K562 (cell line): ENCODE measurements at regions not wholly inside any gene's neighbourhood (a gene's known extent, or its start where the extent isn't known, plus 50 kb on each side); places are given as distances from the start of the nearest gene placed in this dataset.

Experiments used
- ATAC-seq: fragments of 200-7000 bp; cut with Tn5 transposase; 3 replicates; pipeline ENCODE4 v1.9.1; 2020; ENCODE audit warnings: moderate library complexity
- BruUV-seq: library from RNA; stranded (reverse); fragments of 400-500 nt; replicated peaks from 2 replicates; lab custom pipeline; 2021; lab: Mats Ljungman, UMichigan
- CTCF ChIA-PET: fragments of 300-600 bp; formaldehyde crosslinking; extraction: SDS; loops from one replicate; lab custom pipeline; 2021; ENCODE audit warnings: low intra/inter-chr PET ratio; lab: Yijun Ruan, JAX
- POLR2A ChIA-PET: fragments of 300-600, 350-650 bp; sonication (Branson Sonifier 250); formaldehyde crosslinking; extraction: SDS; loops from one replicate; lab custom pipeline; 2021; ENCODE audit warnings: antibody characterized with exemption, inconsistent platforms; lab: Yijun Ruan, JAX
- DNase-seq, 4 experiments: peaks; one replicate each; pipeline versions ENCODE4 v3.0.0 to v3.0.0-alpha.2; 2011 to 2018; ENCODE audit warnings: low spot score in 3 of 4, mixed read lengths in 3 of 4; ENCODE audit errors: extremely low read depth in 1 of 4
- FAIRE-seq: peaks from 2 replicates; lab custom pipeline; 2011; peaks lifted over from hg19 to GRCh38; lab: Jason Lieb, UNC
- H2AFZ ChIP-seq: 2 replicates; pipeline ENCODE4 v1.6.0; 2011; ENCODE audit warnings: low read depth, low read length, control low read depth, inconsistent platforms
- H3K27ac ChIP-seq: fragments of 200-600 bp; 3 replicates; pipeline ENCODE4 v1.8.0; 2011; ENCODE audit warnings: low read depth, mild to moderate bottlenecking, control low read depth, inconsistent platforms, low read length, moderate library complexity, mixed read lengths; ENCODE audit errors: extremely low read depth
- H3K27me3 ChIP-seq, 2 experiments: fragments of 300-600 bp in 1 of 2; 2 replicates in 1 of 2; 3 replicates in 1 of 2; pipeline versions ENCODE4 v1.6.0 to v1.8.0; 2011; ENCODE audit warnings: inconsistent platforms in 2 of 2, low read length in 2 of 2, mild to moderate bottlenecking in 1 of 2, mixed read lengths in 1 of 2, moderate library complexity in 1 of 2; ENCODE audit not compliant: control insufficient read depth in 2 of 2, insufficient read depth in 2 of 2
- H3K36me3 ChIP-seq: fragments of 300-600 bp; 3 replicates; pipeline ENCODE4 v1.8.0; 2011; ENCODE audit warnings: mild to moderate bottlenecking, low read length, inconsistent platforms; ENCODE audit not compliant: control insufficient read depth, insufficient read depth
- H3K4me1 ChIP-seq, 2 experiments: fragments of 200-600 bp in 1 of 2; replicated peaks in 1 of 2; 2 replicates in 1 of 2; 3 replicates in 1 of 2; pipeline versions ENCODE4 v1.5.1 to v1.8.0; 2011; ENCODE audit warnings: inconsistent platforms in 2 of 2, low read length in 2 of 2, mild to moderate bottlenecking in 1 of 2, mixed read lengths in 1 of 2, moderate library complexity in 1 of 2; ENCODE audit not compliant: control insufficient read depth in 2 of 2, insufficient read depth in 2 of 2
- H3K4me2 ChIP-seq: 2 replicates; pipeline ENCODE4 v1.6.1; 2011; ENCODE audit warnings: low read length, control low read depth, inconsistent platforms, mixed read lengths; ENCODE audit not compliant: insufficient read depth
- H3K4me3 ChIP-seq: fragments of 200-600 bp; sonication (generic), shearing (Covaris generic); 2 replicates; pipeline ENCODE4 v1.5.1; 2016; ENCODE audit warnings: control low read depth, inconsistent platforms
- H3K79me2 ChIP-seq: fragments of 200-600 bp; 3 replicates; pipeline ENCODE4 v1.8.0; 2011; ENCODE audit warnings: low read length, inconsistent platforms; ENCODE audit not compliant: control insufficient read depth, insufficient read depth
- H3K9ac ChIP-seq, 2 experiments: 2 replicates each; pipeline versions ENCODE4 v1.6.0 to v1.6.1; 2011; ENCODE audit warnings: low read depth in 2 of 2, low read length in 2 of 2, control low read depth in 1 of 2, inconsistent platforms in 1 of 2, mild to moderate bottlenecking in 1 of 2, mixed read lengths in 1 of 2; ENCODE audit not compliant: insufficient read depth in 1 of 2
- H3K9me1 ChIP-seq: one replicate; pipeline ENCODE4 v1.6.0; 2011; ENCODE audit warnings: inconsistent platforms, mild to moderate bottlenecking, low read length, moderate library complexity; ENCODE audit not compliant: control insufficient read depth, insufficient read depth
- H3K9me3 ChIP-seq: replicated peaks from 2 replicates; pipeline ENCODE4 v1.5.1; 2011; ENCODE audit warnings: low read depth, low read length, inconsistent platforms; ENCODE audit not compliant: control insufficient read depth, insufficient read depth
- H4K20me1 ChIP-seq: replicated peaks from 2 replicates; pipeline ENCODE4 v1.6.1; 2011; ENCODE audit warnings: low read length, inconsistent platforms, mixed read lengths; ENCODE audit not compliant: control insufficient read depth, insufficient read depth
- CREBBP ChIP-seq: IDR thresholded peaks from one replicate; pipeline ENCODE4 v1.6.1; 2012; ENCODE audit warnings: low read depth, mild to moderate bottlenecking, control low read depth, inconsistent platforms, low read length
- JUND ChIP-seq, 2 experiments: IDR thresholded peaks; 2 replicates in 1 of 2; 3 replicates in 1 of 2; pipeline ENCODE4 v1.6.1; 2011; ENCODE audit warnings: borderline replicate concordance in 2 of 2, low read depth in 2 of 2, low read length in 2 of 2, improper control_type of control experiment in 1 of 2, missing biosample characterization in 1 of 2, missing genetic modification characterization in 1 of 2, missing genetic modification reagents in 1 of 2
- KLF16 ChIP-seq: IDR thresholded peaks from 2 replicates; pipeline ENCODE4 v1.6.1; 2016; ENCODE audit warnings: antibody characterized with exemption
- MAFG ChIP-seq: fragments of 450-650 bp; conservative IDR thresholded peaks from 2 replicates; pipeline ENCODE4 v1.6.1; 2016; ENCODE audit warnings: missing genetic modification characterization, missing compliant biosample characterization
- SREBF2 ChIP-seq: sonication (generic); formaldehyde crosslinking; IDR thresholded peaks from 2 replicates; pipeline ENCODE4 v1.4.0; 2020; ENCODE audit warnings: mild to moderate bottlenecking, missing genetic modification reagents
- ZNF561 ChIP-seq: fragments of 450-650 bp; formaldehyde crosslinking; conservative IDR thresholded peaks from 2 replicates; pipeline ENCODE4 v1.4.0; 2020; ENCODE audit warnings: mild to moderate bottlenecking, moderate library complexity
- ZNF644 ChIP-seq: fragments of 200-800 bp; sonication (Bioruptor generic); IDR thresholded peaks from 2 replicates; pipeline ENCODE4 v1.6.1; 2016; ENCODE audit warnings: low read depth, missing genetic modification characterization, missing compliant biosample characterization
- ZZZ3 ChIP-seq: fragments of 450-650 bp; IDR thresholded peaks from 2 replicates; pipeline ENCODE4 v1.6.1; 2016; ENCODE audit warnings: antibody characterized with exemption, mild to moderate bottlenecking, moderate library complexity
- WGBS: fragments of 100-300 bp; shearing (Covaris generic); methylation state at CpG from one replicate; pipeline ENCODE4 v1.1.6; 2016; ENCODE audit warnings: low coverage, mixed read lengths; ENCODE audit not compliant: insufficient coverage; ENCODE audit errors: missing lambda C conversion rate; 5-methylcytosine and 5-hydroxymethylcytosine counted together
- in situ Hi-C: fragments of 300-500 bp; cut with MboI; formaldehyde crosslinking; loops from 4 replicates; pipeline ENCODE4 v1.15.0; 2018; ENCODE audit warnings: inconsistent platforms, mixed read lengths
- intact Hi-C: fragments of 100-400 bp; cut with micrococcal nuclease; formaldehyde crosslinking; loops from 2 replicates; pipeline ENCODE4 v1.14.2; 2022

DNA sequence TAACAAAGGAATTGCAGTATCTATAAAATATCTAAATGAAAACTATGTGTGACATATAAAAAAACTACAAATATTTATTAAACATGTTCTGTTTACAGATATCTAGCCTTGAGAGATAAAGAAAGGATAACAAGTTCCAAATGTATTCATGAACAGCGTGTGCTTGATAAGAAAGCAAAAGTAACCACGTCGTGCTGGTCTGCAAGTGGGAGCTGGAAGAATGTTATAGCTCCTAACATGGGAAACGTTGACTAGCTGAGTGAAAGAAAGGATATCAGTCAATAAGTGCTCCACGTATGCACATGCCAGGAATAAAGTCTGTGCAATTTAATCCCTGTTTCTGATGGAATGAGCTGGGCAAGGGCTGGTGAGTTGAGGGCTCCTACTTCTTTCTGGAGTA lies 71.2 kb upstream of the CDYL2 start:
- Histone ChIP-seq H3K4me2 (no peak overlapping the region), H3K4me3 (no peak overlapping the region), H3K9ac (no peak overlapping the region), H3K9me3 (no peaks in the 10 kb centered on the region), H2AFZ (no peak overlapping the region), H4K20me1 (no peaks in the 10 kb centered on the region), H3K27ac (no peak overlapping the region), H3K4me1 (no peaks in the 10 kb centered on the region), H3K79me2 (no peaks in the 10 kb centered on the region), H3K27me3 (peaks cover 0 to 4% of the 10 kb centered on the region in 2 experiments; a peak in 1 of 5 replicates), H3K9me1 (no peaks in the 10 kb centered on the region), H3K36me3 (no peaks in the 10 kb centered on the region)
- ChIA-PET POLR2A (interaction anchor here (0.6 to 1.2 kb wide), 2 partner anchors 9 to 14 kb away, joined by 3 to 4 read pairs; no protein-coding TSS in a partner anchor), CTCF (no interaction called here)
- intact Hi-C loops (no loop called here), in situ Hi-C loops (no loop called here)
- FAIRE-seq (no peak), ATAC-seq (no peak)
- no TSS peak for BruUV-seq
- 0% methylated on average over 5 of the region's 5 CpGs for WGBS
- TF ChIP-seq MAFG (tag) (no peak), CREBBP (no peak), SREBF2 (CRISPR knock-in tag) (no peak), ZNF561 (CRISPR knock-in tag) (no peak), KLF16 (no peak), ZNF644 (tag) (no peak), JUND (IDR thresholded peaks at IDR 0.05; ENCODE audit: borderline replicate concordance, low read depth, low read length) (no peak), JUND (tag; IDR thresholded peaks at IDR 0.05; ENCODE audit: borderline replicate concordance, low read depth, low read length) (no peak), ZZZ3 (no peak)
- TF ChIP-seq, all 486 proteins: peak for 0
- no peak for DNase-seq
